ENCODE measurements at regions not wholly inside any gene's neighbourhood (a gene's known extent, or its start where the extent isn't known, plus 50 kb on each side); places are given as distances from the start of the nearest gene placed in this dataset.

DNA sequence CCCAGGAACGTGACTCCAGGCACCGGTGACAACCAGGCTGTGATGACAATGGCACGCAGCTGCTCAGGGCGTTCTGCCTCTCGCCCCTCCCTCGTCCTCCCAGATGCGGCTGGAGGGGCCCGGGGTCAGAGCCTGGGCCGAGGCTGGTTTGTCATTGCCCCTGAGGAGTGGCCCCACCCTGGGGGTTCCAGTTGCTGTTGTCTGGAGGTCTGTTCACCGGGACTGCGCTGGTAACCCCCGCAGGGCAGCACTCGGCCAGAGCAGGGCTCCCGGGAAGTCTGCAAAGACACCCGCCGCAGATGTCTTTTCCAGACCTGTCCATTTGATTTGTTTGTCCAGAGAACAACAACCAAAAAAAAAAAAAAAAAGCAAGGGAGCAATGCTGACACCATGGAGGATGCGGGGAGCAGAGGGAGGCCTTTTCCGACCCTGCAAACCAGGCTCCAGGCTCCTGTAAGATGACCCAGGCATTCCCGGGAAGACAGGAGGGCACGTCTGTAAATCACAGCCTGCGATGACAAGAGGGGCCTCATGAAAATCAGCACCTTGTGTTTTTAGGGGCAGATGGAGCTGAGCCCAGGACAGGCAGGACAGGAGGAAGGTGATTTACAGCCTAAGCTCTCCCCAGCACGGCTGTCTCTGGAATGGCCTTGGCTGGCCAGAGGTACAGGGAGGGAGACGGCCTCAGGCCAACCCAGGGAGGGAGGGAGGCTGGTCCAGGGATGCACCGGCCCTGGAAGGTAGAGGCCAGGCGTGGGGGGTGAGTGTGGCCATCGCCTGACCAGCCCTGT, 189.3 kb downstream of the ERMARD start:
- DNase-seq (ENCODE audit: extremely low read depth, low read depth, low spot score) = no peak

DNA sequence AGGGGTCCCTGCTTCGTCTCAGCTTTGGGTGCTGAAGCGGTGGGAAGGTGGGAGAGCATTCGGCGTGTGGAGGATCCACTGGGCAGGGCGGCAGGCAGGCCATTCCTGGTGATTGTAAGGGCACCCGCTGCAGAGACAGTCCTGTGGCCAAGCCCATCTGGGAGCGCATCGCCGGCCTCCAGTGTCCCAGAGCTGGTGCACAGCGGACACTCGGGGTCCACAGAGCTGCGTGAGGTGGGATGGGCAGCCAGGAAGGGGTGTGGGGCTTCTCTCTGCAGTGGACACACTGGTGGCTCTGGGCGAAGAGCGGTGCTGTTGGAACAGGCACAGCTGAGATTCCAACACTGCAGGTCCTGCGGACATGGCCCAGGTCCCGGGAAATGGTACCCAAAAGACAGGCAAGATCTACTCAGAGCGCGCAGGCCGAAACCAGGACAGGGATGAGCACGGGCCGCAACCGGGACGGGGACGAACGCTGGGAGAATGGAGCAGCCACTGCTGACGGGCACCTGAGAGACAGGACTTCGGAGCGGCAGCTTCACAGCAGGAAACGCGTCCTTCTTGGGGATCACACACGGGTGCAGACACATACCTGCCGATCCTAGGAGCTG, 188.2 kb downstream of the ERMARD start:
- no peak for DNase-seq (ENCODE audit: extremely low read depth, low read depth, low spot score)

DNA sequence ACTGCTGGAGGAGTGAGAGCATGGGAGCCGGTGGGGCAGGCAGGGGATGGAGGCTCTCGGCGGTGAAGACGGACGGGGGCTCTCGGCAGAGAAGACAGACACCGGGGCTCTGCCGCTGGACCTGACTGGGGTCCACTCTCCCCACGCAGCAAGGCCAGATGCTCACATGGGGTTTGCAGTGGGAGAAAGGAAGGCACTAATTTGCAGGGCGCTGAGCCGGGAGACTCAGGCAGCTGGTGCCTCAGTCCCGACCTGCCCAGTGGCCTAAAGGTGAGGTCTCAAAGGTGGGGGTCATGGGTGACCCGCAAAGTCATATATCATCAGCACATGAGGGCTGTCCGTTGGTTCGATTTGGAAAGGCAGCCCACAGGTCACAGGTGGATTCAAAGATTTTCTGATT, 187.3 kb downstream of the ERMARD start:
- no peak for DNase-seq (ENCODE audit: extremely low read depth, low read depth, low spot score)

DNA sequence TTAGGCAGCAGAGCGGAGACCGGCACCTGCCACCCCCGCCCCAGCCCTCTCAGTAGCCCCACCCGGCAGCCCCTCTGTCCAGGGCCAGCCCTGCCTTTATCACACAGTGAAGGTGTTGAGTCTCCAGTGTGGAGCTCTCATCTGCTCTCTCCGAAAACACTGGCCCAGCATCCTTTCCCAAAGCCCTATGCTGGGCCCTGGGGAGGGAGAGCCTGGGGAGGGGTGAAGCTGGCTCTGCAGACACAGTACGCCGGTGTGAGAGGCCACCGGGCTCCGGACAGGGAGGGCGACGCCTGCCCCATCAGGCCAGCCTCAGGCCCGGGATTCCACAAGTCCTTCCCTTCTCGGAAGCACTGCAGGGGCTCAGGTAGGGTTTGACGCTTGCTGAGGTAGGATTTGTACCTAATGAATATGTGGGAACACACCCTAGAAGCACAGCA, 186.9 kb downstream of the ERMARD start:
- no peak for DNase-seq (ENCODE audit: extremely low read depth, low read depth, low spot score)

DNA sequence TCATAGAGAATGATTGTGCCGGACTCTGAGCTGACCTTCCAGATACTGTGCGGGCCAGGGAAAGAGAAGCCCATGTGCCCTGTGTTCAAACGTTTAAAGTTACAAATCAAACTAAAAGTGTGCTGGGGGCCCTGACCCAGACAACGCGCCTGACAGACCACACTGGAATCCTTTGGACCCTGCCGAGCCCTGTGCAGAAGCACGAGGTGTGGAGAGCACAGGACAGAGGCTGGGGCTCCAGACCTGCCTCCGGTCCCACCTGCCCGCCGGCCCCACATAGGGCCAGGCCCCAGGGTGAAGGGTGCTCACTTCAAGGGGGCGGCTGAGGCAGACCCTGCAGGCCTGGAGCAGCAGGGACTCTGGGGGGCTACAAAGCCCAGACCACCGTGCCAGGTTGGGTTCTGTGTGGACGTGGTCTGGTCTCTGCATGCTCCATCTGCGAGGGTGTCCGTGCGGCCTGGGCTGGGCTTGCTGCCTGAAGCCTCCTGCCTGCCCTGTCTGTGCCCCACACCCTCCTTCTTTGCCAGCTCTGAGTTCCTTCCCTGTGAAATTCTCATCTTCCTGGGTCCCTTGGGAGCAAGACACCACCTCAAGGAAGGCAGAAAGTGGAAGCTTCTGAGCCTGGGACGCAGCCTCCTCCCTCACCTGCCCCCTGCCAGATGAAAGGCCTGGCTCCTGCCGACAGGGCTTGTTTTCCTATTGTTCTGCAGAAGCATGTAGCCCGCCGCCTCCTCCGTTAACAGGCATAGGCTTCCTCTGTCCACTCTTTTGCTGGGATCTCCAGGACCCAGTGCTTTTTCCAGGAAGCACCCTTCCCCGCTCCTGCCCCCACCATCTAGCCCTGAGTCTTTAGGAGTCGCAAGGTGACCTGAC, 186.2 kb downstream of the ERMARD start:
- DNase-seq (ENCODE audit: extremely low read depth, low read depth, low spot score) = no peak

DNA sequence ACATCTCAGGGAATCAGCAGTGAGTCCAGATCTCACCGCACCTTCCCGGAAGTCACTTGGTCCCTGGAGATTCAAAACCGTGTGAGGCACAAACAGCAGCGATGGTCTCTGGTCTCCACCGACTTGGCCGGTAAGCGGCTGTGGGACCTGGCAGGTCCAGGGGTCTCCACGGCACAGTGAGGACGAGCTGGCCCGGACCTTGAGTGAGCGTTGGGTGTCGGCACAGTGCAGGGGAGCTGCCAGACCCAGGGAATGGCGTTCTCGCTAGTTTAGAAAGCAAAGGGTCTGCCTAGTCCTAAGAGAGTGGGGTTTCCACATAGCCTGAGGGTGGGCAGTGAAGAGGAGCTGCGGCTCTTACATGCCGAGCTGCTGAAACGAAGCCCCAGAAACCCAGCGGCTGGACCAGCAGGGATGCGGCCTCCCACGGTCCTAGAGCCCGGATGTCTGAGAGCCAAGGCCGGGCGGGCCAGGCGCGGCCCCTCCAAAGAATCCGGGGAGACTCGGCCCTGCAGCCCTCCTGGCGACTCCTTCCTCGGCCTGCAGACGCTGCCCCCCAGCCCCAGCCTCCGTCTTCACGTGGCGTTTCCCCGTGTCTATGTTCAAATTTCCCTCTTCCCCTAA, 185.0 kb downstream of the ERMARD start:
- no peak for DNase-seq (ENCODE audit: extremely low read depth, low read depth, low spot score)

DNA sequence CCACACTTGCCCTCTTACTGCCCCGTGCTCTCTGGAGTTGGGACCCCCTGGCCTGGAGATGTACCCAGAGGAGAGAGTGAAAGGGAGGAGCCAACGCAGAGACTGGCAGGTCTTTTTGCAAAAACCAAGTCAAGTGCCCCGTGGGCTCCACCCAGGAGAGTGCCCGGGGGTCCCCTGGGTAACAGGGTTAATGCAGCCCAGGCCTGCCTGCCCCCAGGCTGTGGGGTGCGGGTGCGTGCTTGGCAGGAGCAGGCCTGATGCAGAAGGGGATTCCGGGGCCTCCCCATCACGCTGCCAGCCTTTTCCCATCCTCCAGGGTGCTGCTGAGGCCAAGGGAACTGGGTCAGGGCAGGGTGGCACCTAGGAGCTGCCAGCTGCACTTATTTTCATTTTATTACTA, 184.4 kb downstream of the ERMARD start:
- DNase-seq (ENCODE audit: extremely low read depth, low read depth, low spot score) = no peak

DNA sequence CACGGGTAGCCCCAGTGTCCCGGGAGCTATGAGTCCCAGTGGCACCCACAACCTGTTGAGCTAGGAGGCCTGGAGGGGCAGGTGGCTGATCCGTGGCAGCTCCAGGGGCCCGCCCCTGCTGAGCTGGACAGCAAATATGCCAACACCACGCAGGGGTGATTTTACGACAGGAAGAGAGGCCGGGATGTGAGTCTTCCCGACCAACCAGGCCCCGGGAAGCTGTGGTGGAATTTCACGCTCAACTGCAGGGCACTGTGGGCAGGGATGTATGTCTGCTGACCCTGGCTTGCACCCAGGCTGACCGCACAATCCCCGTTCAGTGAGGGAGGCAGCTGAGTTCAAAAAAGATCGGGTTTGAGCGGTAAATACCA, 183.9 kb downstream of the ERMARD start:
- DNase-seq (ENCODE audit: extremely low read depth, low read depth, low spot score) = no peak

DNA sequence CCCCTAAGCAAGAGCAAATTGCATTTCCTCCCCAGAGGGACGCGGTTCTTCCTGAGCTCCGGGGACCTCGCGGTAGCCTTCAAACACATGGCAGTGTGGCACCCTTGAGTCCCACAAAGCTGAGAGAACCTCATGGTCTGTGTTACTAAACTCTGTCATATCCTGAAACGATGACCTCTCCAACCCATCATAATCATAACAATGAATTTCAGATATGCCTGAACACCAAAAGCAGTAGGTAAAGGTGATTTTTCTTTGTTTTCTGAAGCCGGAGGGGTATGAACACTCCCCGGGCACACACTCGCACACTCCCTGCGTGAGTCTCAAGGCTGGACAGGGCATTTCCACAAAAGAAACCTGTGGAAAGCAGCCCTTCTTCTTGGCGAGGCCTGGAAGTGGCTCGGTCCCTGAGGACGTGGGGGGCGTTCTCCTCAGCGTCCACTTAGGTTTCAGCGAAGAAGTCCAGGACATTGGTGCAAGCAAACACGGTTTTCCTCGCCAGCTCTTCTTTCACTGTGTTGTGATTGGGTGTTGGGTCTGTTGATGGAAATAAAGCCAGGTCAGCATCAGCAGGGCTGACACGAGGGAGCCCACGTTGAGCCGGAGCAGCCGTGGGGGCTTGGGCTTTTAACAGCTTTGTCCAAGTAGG, 183.4 kb downstream of the ERMARD start:
- peak; percentile 44 for DNase-seq (ENCODE audit: extremely low read depth, low read depth, low spot score)

DNA sequence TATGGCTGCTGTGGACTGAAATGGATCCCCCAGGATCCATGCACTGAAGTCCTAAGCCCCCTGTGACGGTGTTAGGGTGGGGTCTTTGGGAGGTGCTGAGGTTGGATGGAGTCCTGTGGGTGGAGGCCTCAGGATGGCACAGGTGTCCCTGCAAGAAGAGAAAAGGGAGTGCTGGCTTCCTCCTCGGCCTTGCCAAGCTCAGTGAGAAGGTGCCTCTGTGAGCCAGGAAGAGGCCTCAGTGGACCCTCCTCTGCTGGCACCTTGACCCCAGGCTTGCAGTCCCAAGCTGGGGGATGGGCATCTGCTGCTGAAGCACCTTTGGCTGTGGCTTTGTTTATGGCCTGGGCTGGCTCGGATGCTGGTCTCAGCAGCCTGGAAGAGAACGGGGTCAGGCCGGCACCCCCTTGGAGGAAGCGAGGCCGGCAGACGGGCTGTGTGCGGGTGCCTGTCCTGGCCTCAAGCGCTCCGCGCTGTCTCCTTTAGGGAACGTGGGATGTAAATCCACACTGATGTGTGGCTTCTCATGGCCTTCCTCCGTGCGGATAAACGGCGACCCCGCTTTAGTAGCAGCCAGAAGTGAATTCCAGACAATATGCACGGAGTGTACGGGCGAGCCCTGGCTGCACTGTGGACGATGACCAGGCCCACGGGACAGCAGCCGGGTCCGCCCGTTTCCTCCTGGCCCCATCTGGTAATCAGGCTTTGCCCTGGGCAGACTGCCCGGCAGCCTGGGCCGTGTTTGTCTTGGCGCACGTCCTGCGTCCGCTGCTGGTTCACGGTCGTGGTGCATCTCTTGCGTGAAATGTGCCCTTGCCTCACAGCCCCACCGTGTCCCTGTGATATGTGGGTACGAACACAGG, 182.6 kb downstream of the ERMARD start:
- peak; percentile 48 for DNase-seq (ENCODE audit: extremely low read depth, low read depth, low spot score)

DNA sequence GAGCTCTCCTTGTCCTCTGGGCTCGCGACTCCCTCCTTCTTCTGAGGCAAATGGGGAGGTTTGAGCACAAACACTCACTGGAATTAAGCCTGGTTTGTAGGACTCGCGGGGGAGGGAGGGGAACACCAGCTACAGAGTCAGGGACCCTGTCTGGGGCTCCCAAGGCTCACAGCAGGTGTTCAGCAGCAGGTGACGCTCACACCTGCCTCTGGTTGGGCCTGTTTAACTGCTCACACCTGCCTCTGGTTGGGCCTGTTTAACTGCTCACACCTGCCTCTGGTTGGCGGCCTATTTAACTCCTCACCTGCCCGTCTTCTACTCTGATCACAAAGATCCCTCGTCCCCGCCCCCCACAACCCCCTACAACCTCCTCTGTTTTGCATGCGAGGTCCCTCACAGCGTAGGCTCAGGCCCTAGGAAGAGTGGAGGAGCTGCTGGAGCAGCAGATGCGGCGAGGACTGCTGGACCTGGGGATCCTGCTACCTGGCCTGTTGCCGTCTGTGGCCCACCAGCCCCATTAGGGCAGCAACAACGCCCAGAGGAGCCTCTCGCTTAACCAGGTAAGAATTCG, 181.9 kb downstream of the ERMARD start:
- DNase-seq (ENCODE audit: extremely low read depth, low read depth, low spot score) = no peak

DNA sequence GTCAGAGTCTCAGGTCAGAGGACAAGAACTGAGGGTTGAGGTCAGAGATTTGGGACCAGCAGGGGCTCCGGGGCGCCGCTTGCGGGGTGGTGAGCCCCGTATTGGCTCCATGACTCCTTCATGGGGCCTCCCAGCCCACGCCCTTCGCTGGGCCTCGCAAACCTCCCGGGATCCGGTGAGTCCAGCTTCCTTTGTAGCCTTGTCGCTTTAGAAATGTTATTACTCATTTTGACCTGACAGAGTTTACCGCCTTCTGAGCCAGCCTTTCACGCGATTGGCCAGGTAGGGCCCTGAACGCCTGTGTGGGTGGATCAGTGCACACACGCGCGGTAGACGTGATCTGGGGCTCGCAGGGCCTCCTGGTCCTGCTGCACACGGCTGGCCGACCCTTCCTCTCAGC, 181.1 kb downstream of the ERMARD start:
- no peak for DNase-seq (ENCODE audit: extremely low read depth, low read depth, low spot score)

DNA sequence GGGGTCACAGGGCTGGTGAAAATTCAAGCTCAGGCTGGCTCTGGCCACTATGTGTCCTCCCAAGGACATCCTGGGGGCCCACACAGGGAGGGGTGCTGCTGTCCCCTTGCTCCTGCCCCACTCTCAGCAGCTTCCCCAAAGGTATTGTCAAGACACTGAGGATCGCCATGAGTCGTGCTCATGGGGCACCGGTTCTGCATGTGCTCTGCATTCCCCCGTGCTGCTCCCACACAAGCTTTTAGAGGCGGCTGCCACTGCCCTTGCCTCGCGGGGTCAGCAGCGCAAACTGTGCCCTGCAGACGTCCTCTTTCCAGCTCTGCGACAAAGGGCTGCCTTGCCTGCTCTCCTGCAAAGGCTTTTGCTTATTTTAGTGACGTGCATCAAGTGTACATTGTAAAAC, 179.8 kb downstream of the ERMARD start:
- no peak for DNase-seq (ENCODE audit: extremely low read depth, low read depth, low spot score)

DNA sequence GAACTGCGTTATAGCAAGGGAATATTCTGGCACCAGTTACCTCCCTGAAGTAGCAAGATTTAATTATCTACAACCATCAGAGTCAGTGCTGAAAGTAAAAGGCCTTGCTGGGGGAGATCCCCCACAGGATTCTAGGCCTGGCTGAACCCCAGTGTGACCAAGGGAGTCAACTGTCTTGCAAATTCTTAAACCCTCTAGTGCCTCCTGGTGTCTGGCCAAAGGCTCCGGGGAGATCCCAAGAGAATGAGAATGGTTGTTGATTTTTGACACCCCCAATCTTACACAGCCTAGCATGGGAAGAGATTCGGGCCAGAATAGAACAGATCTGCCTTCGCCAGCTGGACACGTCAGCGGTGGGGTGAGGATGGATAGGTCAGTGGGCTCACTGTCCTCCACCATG, 179.4 kb downstream of the ERMARD start:
- no peak for DNase-seq (ENCODE audit: extremely low read depth, low read depth, low spot score)

DNA sequence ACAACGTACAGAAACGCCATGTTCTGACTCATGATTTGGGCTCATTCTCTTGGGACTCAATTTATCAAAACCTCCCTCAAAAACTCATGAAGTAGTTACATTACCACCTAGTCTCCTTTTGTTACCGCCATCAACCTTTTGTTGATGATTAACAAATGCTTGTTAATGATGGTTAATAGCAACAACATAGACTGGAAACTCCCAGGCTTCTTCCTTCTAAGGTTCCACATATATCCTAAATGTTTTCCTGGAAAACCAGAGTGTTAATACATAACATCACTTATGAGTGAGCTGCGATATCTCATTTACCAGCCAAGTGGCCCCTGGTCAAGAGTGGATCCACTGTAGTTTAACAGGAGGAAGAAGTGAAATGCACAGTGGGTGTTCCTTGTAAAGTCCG, 176.3 kb downstream of the ERMARD start:
- no peak for DNase-seq (ENCODE audit: extremely low read depth, low read depth, low spot score)

DNA sequence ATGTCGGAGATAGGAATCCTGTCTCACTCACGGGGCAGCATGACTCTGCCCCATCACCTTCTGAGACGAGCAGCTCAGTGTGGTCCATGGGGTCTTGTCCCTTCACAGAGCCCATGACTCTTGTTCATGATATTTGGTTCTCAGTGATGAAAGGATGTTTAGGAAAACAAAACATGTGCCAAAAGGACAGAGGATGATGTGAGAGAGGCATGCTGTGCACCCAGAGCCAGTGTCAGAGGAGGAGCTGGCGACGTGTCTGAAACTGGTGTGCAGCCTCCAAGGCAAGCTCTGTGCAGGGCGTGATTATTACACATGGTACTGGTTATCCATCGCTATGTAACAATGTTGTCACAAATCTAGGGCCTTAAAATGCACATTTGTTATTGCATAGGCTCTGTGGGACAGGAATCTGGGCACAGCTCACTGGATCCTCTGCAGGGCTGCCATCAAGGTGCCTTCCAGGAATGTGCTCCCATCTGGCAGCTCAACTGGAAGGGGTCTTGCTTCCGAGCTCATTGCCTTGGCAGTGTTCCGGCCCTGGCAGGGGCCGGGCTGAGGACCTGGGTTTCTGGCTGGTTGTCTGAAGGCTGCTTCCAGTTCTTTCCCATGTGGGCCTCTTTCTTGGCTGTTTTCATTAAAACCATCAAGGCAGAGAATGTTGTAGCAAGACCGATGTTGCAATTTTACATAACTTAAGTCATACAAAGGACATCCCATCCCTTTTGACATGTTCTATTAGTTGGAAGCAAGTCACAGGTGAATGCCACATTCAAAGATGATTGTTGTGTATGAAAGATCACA, 175.4 kb downstream of the ERMARD start:
- no peak for DNase-seq (ENCODE audit: extremely low read depth, low read depth, low spot score)

DNA sequence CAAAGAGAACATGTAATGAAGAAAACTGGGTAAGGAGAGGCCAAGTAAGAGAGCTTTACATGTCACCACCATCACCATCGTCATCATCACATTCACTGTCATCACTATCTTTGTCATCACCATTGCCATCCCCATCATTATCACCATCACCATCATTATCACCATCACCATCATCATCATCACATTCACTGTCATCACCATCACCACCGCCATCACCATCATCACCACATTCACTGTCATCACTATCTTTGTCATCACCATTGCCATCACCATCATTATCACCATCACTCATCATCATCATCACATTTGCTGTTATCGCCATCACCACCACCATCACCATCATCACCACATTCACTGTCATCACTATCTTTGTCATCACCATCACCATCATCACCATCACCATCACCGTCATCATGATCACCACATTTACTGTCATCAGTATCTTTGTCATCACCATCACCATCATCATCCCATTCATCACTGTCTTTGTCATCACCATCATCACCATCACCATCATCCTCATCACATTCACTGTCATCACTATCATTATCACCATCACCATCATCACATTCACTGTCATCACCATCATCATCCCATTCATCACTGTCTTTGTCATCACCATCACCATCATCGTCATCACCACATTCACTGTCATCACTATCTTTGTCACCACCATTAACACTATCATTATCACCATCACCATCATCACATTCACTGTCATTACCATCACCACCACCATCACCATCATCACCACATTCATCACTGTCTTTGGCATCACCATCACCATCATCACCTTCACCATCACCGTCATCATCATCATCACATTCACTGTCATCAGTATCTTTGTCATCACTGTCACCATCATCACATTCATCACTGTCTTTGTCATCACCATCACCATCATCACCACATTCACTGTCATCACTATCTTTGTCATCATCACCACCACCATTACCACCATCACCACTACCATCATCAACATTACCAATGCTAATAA, 172.3 kb downstream of the ERMARD start:
- no peak for DNase-seq (ENCODE audit: extremely low read depth, low read depth, low spot score)

Data from glomerular endothelial cell (primary cell).